ENCODE measurements at regions not wholly inside any gene's neighbourhood (a gene's known extent, or its start where the extent isn't known, plus 50 kb on each side); places are given as distances from the start of the nearest gene placed in this dataset.

- Histone ChIP-seq H3K36me3 (no peaks in the 10 kb centered on the region), H3K27ac (no peak overlapping the region), H3K27me3 (no peaks in the 10 kb centered on the region), H3K9me3 (no peaks in the 10 kb centered on the region), H3K4me1 (no peaks in the 10 kb centered on the region), H3K4me3 (no peak overlapping the region), H3K9ac (ENCODE audit: low read depth in 2 of 2, low read length in 2 of 2) (no peak overlapping the region)
- TF ChIP-seq CTCF (IDR thresholded peaks at IDR 0.05), result no peak
- DNase-seq, result no peak
- intact Hi-C loops (cut with DNase I), result no loop called here
Measured at GRCh38 chr7:68640103-68640502, 958.2 kb upstream of the AUTS2 start.

GRCh38 chr7:68642727-68643126, 955.5 kb upstream of the AUTS2 start:
- Histone ChIP-seq H3K4me3 (no peak overlapping the region), H3K36me3 (no peaks in the 10 kb centered on the region), H3K9me3 (no peaks in the 10 kb centered on the region), H3K27me3 (no peaks in the 10 kb centered on the region), H3K27ac (no peak overlapping the region), H3K4me1 (no peaks in the 10 kb centered on the region), H3K9ac (ENCODE audit: low read depth in 2 of 2, low read length in 2 of 2) (no peak overlapping the region)
- intact Hi-C loops (cut with DNase I), result no loop called here
- no peak for TF ChIP-seq CTCF (IDR thresholded peaks at IDR 0.05)
- DNase-seq, result no peak

GRCh38 chr7:68663392-68663791, 934.9 kb upstream of the AUTS2 start:
- Histone ChIP-seq H3K27me3 (no peaks in the 10 kb centered on the region), H3K4me1 (no peaks in the 10 kb centered on the region), H3K27ac (no peak overlapping the region), H3K9me3 (no peaks in the 10 kb centered on the region), H3K4me3 (no peak overlapping the region), H3K36me3 (no peaks in the 10 kb centered on the region), H3K9ac (ENCODE audit: low read depth in 2 of 2, low read length in 2 of 2) (no peak overlapping the region)
- intact Hi-C loops (cut with DNase I), result no loop called here
- no peak for TF ChIP-seq CTCF (IDR thresholded peaks at IDR 0.05)
- no peak for DNase-seq

GRCh38 chr7:68671046-68671445, 927.2 kb upstream of the AUTS2 start:
- intact Hi-C loops (cut with DNase I), result no loop called here
- H3K27ac ChIP-seq, result no peak overlapping the region
- DNase-seq, result no peak
- TF ChIP-seq CTCF (IDR thresholded peaks at IDR 0.05), result no peak
- H3K27me3 ChIP-seq, result no peaks in the 10 kb centered on the region
- no peaks in the 10 kb centered on the region for H3K9me3 ChIP-seq
- no peaks in the 10 kb centered on the region for H3K36me3 ChIP-seq
- H3K9ac ChIP-seq (ENCODE audit: low read depth in 2 of 2, low read length in 2 of 2), result no peak overlapping the region
- no peak overlapping the region for H3K4me3 ChIP-seq
- no peaks in the 10 kb centered on the region for H3K4me1 ChIP-seq

- Histone ChIP-seq H3K9me3 (no peaks in the 10 kb centered on the region), H3K27ac (no peak overlapping the region), H3K9ac (ENCODE audit: low read depth in 2 of 2, low read length in 2 of 2) (no peak overlapping the region), H3K4me3 (no peak overlapping the region), H3K4me1 (no peaks in the 10 kb centered on the region), H3K27me3 (no peaks in the 10 kb centered on the region), H3K36me3 (no peaks in the 10 kb centered on the region)
- TF ChIP-seq CTCF (IDR thresholded peaks at IDR 0.05), result no peak
- intact Hi-C loops (cut with DNase I), result no loop called here
- DNase-seq, result no peak
Measured at GRCh38 chr7:68671671-68672070, 926.6 kb upstream of the AUTS2 start.

GRCh38 chr7:68674826-68675225, 923.4 kb upstream of the AUTS2 start:
- intact Hi-C loops (cut with DNase I), result no loop called here
- no peak for TF ChIP-seq CTCF (IDR thresholded peaks at IDR 0.05)
- no peak overlapping the region for H3K27ac ChIP-seq
- no peaks in the 10 kb centered on the region for H3K36me3 ChIP-seq
- no peaks in the 10 kb centered on the region for H3K27me3 ChIP-seq
- DNase-seq, result no peak
- no peak overlapping the region for H3K9ac ChIP-seq (ENCODE audit: low read depth in 2 of 2, low read length in 2 of 2)
- no peaks in the 10 kb centered on the region for H3K4me1 ChIP-seq
- H3K4me3 ChIP-seq, result no peak overlapping the region
- H3K9me3 ChIP-seq, result no peaks in the 10 kb centered on the region

Measured in colonic mucosa (tissue), 4 donors.